Omental fat pad (tissue), 3 donors: ENCODE measurements at regions not wholly inside any gene's neighbourhood (a gene's known extent, or its start where the extent isn't known, plus 50 kb on each side); places are given as distances from the start of the nearest gene placed in this dataset.
A peak's percentile ranks its signal among the peaks of the same experiment; 100 is the strongest.

Experiments
- ATAC-seq: fragments of 150-250 bp; one replicate; pipeline ENCODE4 v1.9.1; 2016; ENCODE audit warnings: mild to moderate bottlenecking, moderate library complexity; ENCODE audit not compliant: low FRiP score
- DNase-seq: peaks from one replicate; pipeline ENCODE4 v3.0.0-alpha.2; 2019; ENCODE audit warnings: low spot score
- TF ChIP-seq, protein P1 (sequence below), 3 donors: fragments of 450-650 bp; IDR thresholded peaks; one replicate each; pipeline ENCODE4 v1.5.1; 2016 to 2017; ENCODE audit warnings: antibody characterized with exemption in 3 of 3, mild to moderate bottlenecking in 3 of 3, moderate library complexity in 2 of 3

DNA sequence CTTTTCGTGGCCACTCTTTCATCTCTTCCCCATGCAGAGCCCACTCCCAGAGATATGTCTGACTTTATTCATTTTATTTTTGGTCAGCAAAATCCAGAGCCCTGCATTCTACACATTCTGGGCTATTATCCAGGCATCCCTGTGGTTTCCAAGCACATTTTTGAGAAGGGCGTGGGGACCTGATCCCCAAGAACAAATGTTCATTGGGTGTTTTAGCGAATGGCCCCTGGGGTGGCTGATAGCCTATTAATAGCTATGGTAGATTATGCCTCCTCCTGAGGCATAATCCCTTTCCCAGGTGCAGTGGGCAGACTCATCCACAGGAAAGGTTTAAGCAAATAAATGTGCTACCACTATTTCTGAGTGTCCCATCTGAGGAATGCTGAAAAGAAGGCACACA is 511.8 kb upstream of the USP24 start:
- DNase-seq (no peak), ATAC-seq (no peak)
- TF ChIP-seq, protein P1, sequence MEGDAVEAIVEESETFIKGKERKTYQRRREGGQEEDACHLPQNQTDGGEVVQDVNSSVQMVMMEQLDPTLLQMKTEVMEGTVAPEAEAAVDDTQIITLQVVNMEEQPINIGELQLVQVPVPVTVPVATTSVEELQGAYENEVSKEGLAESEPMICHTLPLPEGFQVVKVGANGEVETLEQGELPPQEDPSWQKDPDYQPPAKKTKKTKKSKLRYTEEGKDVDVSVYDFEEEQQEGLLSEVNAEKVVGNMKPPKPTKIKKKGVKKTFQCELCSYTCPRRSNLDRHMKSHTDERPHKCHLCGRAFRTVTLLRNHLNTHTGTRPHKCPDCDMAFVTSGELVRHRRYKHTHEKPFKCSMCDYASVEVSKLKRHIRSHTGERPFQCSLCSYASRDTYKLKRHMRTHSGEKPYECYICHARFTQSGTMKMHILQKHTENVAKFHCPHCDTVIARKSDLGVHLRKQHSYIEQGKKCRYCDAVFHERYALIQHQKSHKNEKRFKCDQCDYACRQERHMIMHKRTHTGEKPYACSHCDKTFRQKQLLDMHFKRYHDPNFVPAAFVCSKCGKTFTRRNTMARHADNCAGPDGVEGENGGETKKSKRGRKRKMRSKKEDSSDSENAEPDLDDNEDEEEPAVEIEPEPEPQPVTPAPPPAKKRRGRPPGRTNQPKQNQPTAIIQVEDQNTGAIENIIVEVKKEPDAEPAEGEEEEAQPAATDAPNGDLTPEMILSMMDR (IDR thresholded peaks at IDR 0.05), result no peak

DNA sequence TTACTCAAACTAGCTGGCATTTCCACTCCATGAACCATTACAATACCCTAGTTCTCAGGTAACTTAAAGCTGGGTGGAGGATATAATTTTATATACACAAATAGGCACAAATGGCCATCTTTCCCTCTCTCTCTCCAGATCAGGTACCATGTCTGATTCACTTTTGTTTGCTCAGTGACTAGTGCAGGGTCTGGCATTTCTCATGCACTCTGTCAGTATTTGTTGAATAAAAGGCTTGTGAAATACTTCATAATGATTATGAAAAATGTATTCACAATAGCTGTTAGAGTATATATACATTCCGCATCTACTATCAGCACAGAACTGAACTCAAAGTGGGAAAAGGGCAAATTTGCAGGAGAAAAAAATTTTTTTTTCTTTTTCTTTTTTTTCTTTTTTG is 510.2 kb upstream of the USP24 start:
- no peak for ATAC-seq
- no peak for DNase-seq
- TF ChIP-seq, protein P1 (IDR thresholded peaks at IDR 0.05), result no peak

DNA sequence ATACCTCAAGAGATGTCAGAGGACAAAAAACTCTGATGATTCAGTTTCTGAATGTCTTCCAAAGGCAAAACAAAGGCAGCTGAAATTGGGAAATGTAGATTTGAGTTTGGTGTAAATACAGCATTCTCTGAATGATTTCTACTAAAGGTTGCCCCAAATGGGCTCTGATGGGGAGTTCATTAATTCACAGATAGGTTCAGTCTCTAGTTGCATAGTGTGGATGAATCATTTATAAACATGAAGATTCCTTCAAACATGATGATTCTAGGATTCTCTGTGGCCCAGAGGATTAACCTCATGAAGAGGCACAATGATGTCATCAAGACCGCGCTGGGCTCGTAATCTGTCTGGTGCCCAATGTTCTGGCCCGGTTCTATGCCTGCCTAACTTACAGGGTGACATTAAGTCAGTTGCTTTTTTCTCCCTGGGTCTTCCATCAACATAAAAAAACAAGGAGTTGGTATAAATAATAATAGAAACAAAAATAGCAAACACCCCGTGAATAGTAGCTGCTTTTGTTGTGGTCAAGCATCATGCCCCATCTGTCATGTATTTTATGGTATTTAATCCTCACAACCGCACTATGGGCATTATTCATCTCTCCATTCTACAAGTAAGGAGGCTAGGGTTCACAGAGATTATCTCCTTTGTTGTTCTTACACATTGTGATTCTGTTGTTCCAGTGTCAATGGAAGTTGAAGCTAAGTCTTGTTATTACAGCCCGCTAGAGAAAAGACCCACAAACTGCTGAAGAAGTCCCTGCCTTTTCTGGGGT is 509.6 kb upstream of the USP24 start:
- TF ChIP-seq, protein P1 (IDR thresholded peaks at IDR 0.05), result no peak
- DNase-seq (no peak), ATAC-seq (no peak)

DNA sequence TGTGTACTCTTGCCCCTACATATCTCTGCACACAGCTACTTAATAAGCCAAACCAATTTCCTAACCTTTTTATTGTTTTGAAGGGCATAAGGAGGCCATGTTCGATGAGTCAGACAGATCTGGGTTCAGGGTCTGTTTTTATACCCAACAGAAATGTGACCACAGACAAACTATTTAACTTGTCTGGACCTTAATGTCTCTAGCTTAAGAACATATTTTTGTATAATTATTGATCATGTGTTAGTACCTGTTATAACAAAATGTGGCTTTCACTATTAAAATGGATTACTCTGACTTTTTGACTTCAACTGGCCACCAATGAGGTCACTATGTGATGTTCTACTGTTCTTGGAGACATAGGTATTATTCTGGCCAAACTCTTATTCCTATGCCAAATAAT is 507.8 kb upstream of the USP24 start:
- TF ChIP-seq, protein P1 (IDR thresholded peaks at IDR 0.05), result no peak
- DNase-seq, result no peak
- ATAC-seq, result no peak

DNA sequence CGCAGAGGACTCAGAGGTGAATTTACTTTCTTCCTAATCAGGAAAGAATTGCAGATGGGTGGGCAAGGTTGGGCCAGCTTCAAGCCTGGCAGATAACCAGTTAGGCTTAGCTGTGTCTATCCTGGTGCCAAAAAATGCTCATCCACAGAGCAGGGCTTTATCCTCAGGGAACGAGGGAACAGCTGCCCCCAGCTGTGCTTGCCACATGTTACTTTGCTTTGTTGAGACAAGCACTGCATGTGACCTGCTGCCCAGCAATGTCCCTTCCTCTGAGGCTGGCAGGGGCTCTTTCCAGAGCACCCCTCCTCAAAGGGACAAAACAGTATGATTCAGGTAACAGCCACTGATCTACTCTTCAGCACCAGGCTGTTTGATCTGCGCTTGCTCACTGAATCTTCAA is 505.1 kb upstream of the USP24 start:
- TF ChIP-seq, protein P1 (IDR thresholded peaks at IDR 0.05), result no peak
- ATAC-seq, result no peak
- DNase-seq, result no peak

DNA sequence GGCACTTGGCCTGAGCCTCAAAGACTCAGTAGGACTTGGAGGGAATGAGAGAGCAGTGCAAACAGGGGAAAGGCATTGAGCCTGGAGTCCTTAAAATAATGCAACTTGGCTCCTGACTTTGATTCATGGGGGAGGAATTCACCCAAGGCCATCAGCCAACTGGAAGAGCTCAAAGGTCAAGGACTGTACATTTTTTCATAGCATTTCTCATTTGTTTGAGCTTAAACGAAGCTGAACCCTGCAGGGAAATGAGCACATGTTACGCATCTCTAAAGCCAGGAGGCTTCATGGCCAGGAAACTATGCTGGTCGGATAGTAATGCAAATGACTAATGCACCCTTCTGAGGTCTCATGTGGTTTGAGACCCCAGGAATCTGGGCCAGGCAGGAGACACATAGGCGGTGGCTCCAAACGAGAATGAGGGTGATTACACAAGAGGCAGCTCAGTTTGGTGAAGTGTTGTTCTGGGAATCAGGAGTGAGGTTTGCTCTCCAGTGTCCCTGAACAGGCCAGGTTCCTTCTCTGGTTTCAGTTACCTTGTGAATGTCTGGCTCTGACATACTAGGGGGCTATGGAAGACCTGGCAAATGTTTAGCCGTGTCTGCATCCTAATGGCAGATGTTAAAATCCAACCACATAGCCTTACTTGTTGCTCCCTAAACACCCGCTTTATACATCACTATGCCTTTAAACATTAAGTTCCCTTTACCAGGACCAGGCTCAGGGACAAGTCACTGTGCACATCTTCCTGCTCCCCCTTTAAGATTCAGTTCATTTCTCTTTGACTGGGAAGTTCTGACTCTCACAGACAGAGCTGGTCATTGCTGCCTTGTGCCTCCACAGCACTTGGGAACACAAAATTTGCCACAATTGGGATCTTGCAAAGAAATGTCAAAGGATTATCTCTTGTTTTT is 503.9 kb upstream of the USP24 start:
- peak; percentile 96 for ATAC-seq
- DNase-seq, result peak; percentile 27
- TF ChIP-seq, protein P1 (IDR thresholded peaks at IDR 0.05), result no peak
